K562 (cell line): ENCODE measurements at regions not wholly inside any gene's neighbourhood (a gene's known extent, or its start where the extent isn't known, plus 50 kb on each side); places are given as distances from the start of the nearest gene placed in this dataset.

Source experiments
- ELF4 ChIP-seq: fragments of 450-650 bp; formaldehyde crosslinking; IDR thresholded peaks from 2 replicates; pipeline ENCODE4 v1.4.0; 2022; ENCODE audit warnings: missing genetic modification characterization
- HDAC6 ChIP-seq: IDR thresholded peaks from 2 replicates; pipeline ENCODE4 v1.6.1; 2012; ENCODE audit warnings: low read depth, mild to moderate bottlenecking, control low read depth, inconsistent platforms, low read length, moderate library complexity
- NFATC3 ChIP-seq: fragments of 450-650 bp; IDR thresholded peaks from 2 replicates; pipeline ENCODE4 v1.6.1; 2017; ENCODE audit warnings: mild to moderate bottlenecking
- POLR2AphosphoS5 ChIP-seq: IDR thresholded peaks from 2 replicates; pipeline ENCODE4 v1.6.1; 2011; ENCODE audit warnings: mild to moderate bottlenecking, low read depth, low read length, moderate library complexity; ENCODE audit not compliant: control insufficient read depth, insufficient read depth
- RAD21 ChIP-seq, 2 experiments: fragments of 250-450 bp in 1 of 2; fragments of 450-650 bp in 1 of 2; sonication (Bioruptor Pico) in 1 of 2; formaldehyde crosslinking in 1 of 2; IDR thresholded peaks in 1 of 2; conservative IDR thresholded peaks in 1 of 2; 2 replicates each; pipeline versions ENCODE4 v1.4.0 to v1.8.0; 2020 to 2022; ENCODE audit warnings: mild to moderate bottlenecking in 2 of 2, moderate library complexity in 1 of 2
- ZFP36 ChIP-seq: fragments of 150-350 bp; IDR thresholded peaks from 2 replicates; pipeline ENCODE4 v1.6.1; 2018; ENCODE audit warnings: low read length, low read depth; ENCODE audit not compliant: partially characterized antibody
- ZNF253 ChIP-seq: fragments of 250-450 bp; sonication (Bioruptor Pico); conservative IDR thresholded peaks from 2 replicates; pipeline ENCODE4 v1.6.1; 2021; ENCODE audit warnings: mild to moderate bottlenecking
- TF ChIP-seq, protein P1 (sequence below), 3 experiments: IDR thresholded peaks in 2 of 3; conservative IDR thresholded peaks in 1 of 3; 2 replicates each; pipeline ENCODE4 v1.5.1; 2011 to 2012; ENCODE audit warnings: low read length in 3 of 3, mild to moderate bottlenecking in 3 of 3, control low read depth in 2 of 3, improper control_type of control experiment in 1 of 3, inconsistent platforms in 1 of 3, low read depth in 1 of 3, mixed read lengths in 1 of 3, moderate library complexity in 1 of 3; ENCODE audit not compliant: insufficient read depth in 2 of 3
- TF ChIP-seq, protein P2 (sequence below): fragments of 450-650 bp; formaldehyde crosslinking; IDR thresholded peaks from 2 replicates; pipeline ENCODE4 v1.4.0; 2022; ENCODE audit warnings: missing genetic modification characterization

DNA sequence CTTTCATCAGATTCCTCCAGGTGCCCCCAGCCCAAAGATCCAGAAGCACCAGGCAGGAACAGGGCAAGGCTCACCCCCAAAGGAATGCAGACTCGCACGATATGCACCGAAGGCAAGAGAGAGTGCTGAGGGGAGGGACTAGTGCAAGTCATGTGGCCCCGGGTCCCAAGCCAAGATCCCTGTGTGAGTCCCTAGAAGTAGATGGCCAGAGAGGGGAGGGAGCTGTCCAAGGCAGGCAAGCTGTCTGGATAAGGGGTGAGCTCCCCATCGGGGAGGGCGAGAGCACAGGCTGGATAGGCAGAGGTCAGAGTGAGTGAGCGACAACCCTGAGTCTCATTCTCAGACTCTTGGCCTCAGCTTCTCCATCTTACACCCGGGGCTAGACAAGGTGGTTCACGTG is 171.5 kb upstream of the LINGO1 start:
- TF ChIP-seq RAD21 (CRISPR knock-in tag; conservative IDR thresholded peaks at IDR 0.05 in 1 of 2, IDR thresholded peaks at IDR 0.05 in 1 of 2): no peak
- no peak for TF ChIP-seq HDAC6
- TF ChIP-seq, protein P1, sequence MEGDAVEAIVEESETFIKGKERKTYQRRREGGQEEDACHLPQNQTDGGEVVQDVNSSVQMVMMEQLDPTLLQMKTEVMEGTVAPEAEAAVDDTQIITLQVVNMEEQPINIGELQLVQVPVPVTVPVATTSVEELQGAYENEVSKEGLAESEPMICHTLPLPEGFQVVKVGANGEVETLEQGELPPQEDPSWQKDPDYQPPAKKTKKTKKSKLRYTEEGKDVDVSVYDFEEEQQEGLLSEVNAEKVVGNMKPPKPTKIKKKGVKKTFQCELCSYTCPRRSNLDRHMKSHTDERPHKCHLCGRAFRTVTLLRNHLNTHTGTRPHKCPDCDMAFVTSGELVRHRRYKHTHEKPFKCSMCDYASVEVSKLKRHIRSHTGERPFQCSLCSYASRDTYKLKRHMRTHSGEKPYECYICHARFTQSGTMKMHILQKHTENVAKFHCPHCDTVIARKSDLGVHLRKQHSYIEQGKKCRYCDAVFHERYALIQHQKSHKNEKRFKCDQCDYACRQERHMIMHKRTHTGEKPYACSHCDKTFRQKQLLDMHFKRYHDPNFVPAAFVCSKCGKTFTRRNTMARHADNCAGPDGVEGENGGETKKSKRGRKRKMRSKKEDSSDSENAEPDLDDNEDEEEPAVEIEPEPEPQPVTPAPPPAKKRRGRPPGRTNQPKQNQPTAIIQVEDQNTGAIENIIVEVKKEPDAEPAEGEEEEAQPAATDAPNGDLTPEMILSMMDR (IDR thresholded peaks at IDR 0.05 in 2 of 3, conservative IDR thresholded peaks at IDR 0.05 in 1 of 3; ENCODE audit: insufficient read depth in 2 of 3, low read depth in 1 of 3, low read length in 3 of 3): no peak
- no peak for TF ChIP-seq ELF4 (CRISPR knock-in tag)
- TF ChIP-seq ZNF253 (CRISPR knock-in tag): no peak
- no peak for TF ChIP-seq ZFP36
- TF ChIP-seq NFATC3: no peak
- TF ChIP-seq, protein P2, sequence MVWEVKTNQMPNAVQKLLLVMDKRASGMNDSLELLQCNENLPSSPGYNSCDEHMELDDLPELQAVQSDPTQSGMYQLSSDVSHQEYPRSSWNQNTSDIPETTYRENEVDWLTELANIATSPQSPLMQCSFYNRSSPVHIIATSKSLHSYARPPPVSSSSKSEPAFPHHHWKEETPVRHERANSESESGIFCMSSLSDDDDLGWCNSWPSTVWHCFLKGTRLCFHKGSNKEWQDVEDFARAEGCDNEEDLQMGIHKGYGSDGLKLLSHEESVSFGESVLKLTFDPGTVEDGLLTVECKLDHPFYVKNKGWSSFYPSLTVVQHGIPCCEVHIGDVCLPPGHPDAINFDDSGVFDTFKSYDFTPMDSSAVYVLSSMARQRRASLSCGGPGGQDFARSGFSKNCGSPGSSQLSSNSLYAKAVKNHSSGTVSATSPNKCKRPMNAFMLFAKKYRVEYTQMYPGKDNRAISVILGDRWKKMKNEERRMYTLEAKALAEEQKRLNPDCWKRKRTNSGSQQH: no peak
- TF ChIP-seq POLR2AphosphoS5: no peak
